ENCODE measurements at regions not wholly inside any gene's neighbourhood (a gene's known extent, or its start where the extent isn't known, plus 50 kb on each side); places are given as distances from the start of the nearest gene placed in this dataset.
"Not testable (repeated sequence)": the region's sequence is repeated elsewhere in the genome, so short reads cannot be mapped to it uniquely, and the experiment has no call there.

- DNase-seq (ENCODE audit: low spot score): no peak
Observed at GRCh38 chr4:123217664-123218063, 178.9 kb upstream of the SPRY1 start.

- no peak for DNase-seq (ENCODE audit: low spot score)
Observed at GRCh38 chr4:123218981-123219380, 177.6 kb upstream of the SPRY1 start.

GRCh38 chr4:123229286-123229685 lies 167.3 kb upstream of the SPRY1 start:
- no peak for DNase-seq (ENCODE audit: low spot score)

- no peak for DNase-seq (ENCODE audit: low spot score)
Observed at GRCh38 chr4:123230061-123230460, 166.5 kb upstream of the SPRY1 start.

- no peak for DNase-seq (ENCODE audit: low spot score)
Observed at GRCh38 chr4:123232439-123232838, 164.2 kb upstream of the SPRY1 start.

GRCh38 chr4:123233136-123233768 lies 163.3 kb upstream of the SPRY1 start:
- no peak for DNase-seq (ENCODE audit: low spot score)

- no peak for DNase-seq (ENCODE audit: low spot score)
Observed at GRCh38 chr4:123234955-123235354, 161.6 kb upstream of the SPRY1 start.

GRCh38 chr4:123235431-123235830 lies 161.2 kb upstream of the SPRY1 start:
- DNase-seq (ENCODE audit: low spot score): no peak

GRCh38 chr4:123236606-123237005 lies 160.0 kb upstream of the SPRY1 start:
- no peak for DNase-seq (ENCODE audit: low spot score)

- not testable (repeated sequence) for DNase-seq (ENCODE audit: low spot score)
Observed at GRCh38 chr4:123240286-123240685, 156.3 kb upstream of the SPRY1 start.

- not testable (repeated sequence) for DNase-seq (ENCODE audit: low spot score)
Observed at GRCh38 chr4:123243220-123243619, 153.4 kb upstream of the SPRY1 start.

GRCh38 chr4:123244137-123244536 lies 152.5 kb upstream of the SPRY1 start:
- DNase-seq (ENCODE audit: low spot score): peak; percentile 18

- DNase-seq (ENCODE audit: low spot score): no peak
Observed at GRCh38 chr4:123246085-123246484, 150.5 kb upstream of the SPRY1 start.

GRCh38 chr4:123248085-123248659 lies 148.4 kb upstream of the SPRY1 start:
- DNase-seq (ENCODE audit: low spot score): no peak

GRCh38 chr4:123249821-123250220 lies 146.8 kb upstream of the SPRY1 start:
- DNase-seq (ENCODE audit: low spot score): no peak

- DNase-seq (ENCODE audit: low spot score): no peak
Observed at GRCh38 chr4:123250843-123251242, 145.8 kb upstream of the SPRY1 start.

GRCh38 chr4:123255971-123256370 lies 140.6 kb upstream of the SPRY1 start:
- DNase-seq (ENCODE audit: low spot score): no peak

GRCh38 chr4:123256901-123257300 lies 139.7 kb upstream of the SPRY1 start:
- DNase-seq (ENCODE audit: low spot score): no peak

- no peak for DNase-seq (ENCODE audit: low spot score)
Observed at GRCh38 chr4:123257591-123257990, 139.0 kb upstream of the SPRY1 start.

- DNase-seq (ENCODE audit: low spot score): no peak
Observed at GRCh38 chr4:123259676-123260646, 136.6 kb upstream of the SPRY1 start.

- no peak for DNase-seq (ENCODE audit: low spot score)
Observed at GRCh38 chr4:123260653-123261052, 135.9 kb upstream of the SPRY1 start.

GRCh38 chr4:123262080-123262479 lies 134.5 kb upstream of the SPRY1 start:
- DNase-seq (ENCODE audit: low spot score): no peak

- DNase-seq (ENCODE audit: low spot score): no peak
Observed at GRCh38 chr4:123265443-123265842, 131.2 kb upstream of the SPRY1 start.
